Body of pancreas (tissue), 4 donors: ENCODE measurements at regions not wholly inside any gene's neighbourhood (a gene's known extent, or its start where the extent isn't known, plus 50 kb on each side); places are given as distances from the start of the nearest gene placed in this dataset.

Experiments used
- CTCF ChIP-seq, 7 experiments: fragments of 450-650 bp in 4 of 7; fragments of 200-600 bp in 3 of 7; sonication (generic) in 3 of 7; IDR thresholded peaks; one replicate each; pipeline ENCODE4 v1.5.1; 2016 to 2019; ENCODE audit warnings: antibody characterized with exemption in 7 of 7
- POLR2A ChIP-seq, 3 donors: fragments of 450-650 bp; IDR thresholded peaks; one replicate each; pipeline ENCODE4 v1.6.1; 2016; ENCODE audit warnings: antibody characterized with exemption in 3 of 3, mild to moderate bottlenecking in 2 of 3

DNA sequence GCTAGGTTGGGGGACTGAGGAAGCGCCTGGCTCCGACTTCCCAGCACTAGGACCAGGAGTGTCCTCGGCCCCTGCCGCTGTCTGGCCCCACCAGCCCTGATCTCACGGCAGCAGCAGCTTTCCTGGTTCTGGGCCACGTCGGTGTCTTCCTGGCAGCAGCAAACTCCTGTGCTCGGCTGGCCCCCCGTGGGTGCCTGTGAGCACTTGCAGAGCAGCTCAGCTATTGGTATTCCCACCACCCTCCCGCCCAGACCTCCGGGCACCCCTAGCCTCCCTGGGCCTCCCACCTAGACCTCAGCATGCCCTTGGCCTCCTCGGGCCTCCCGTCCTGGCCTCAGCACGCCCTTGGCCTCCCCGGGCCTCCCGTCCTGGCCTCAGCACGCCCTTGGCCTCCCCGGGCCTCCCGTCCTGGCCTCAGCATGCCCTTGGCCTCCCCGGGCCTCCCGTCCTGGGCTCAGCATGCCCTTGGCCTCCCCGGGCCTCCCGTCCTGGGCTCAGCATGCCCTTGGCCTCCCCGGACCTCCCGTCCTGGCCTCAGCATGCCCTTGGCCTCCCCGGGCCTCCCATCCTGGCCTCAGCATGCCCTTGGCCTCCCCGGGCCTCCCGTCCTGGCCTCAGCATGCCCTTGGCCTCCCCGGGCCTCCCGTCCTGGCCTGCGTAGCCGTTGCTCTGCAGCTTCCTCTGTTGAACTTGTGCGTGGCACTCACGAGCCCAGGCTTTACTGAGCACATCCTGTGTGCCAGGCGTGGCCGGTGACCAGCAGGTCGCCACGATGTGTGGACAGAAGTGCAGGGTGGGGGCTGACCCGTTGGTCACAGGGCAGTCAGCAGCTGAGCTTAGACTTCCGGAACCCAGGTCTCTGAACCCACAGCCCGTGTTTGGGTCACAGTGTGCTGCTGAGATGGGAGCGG is 51.8 kb upstream of the ACSF3 start:
- TF ChIP-seq CTCF (IDR thresholded peaks at IDR 0.05) (no peak), POLR2A (IDR thresholded peaks at IDR 0.05) (no peak)
